ENCODE measurements at regions not wholly inside any gene's neighbourhood (a gene's known extent, or its start where the extent isn't known, plus 50 kb on each side); places are given as distances from the start of the nearest gene placed in this dataset.

- TF ChIP-seq, protein P1, sequence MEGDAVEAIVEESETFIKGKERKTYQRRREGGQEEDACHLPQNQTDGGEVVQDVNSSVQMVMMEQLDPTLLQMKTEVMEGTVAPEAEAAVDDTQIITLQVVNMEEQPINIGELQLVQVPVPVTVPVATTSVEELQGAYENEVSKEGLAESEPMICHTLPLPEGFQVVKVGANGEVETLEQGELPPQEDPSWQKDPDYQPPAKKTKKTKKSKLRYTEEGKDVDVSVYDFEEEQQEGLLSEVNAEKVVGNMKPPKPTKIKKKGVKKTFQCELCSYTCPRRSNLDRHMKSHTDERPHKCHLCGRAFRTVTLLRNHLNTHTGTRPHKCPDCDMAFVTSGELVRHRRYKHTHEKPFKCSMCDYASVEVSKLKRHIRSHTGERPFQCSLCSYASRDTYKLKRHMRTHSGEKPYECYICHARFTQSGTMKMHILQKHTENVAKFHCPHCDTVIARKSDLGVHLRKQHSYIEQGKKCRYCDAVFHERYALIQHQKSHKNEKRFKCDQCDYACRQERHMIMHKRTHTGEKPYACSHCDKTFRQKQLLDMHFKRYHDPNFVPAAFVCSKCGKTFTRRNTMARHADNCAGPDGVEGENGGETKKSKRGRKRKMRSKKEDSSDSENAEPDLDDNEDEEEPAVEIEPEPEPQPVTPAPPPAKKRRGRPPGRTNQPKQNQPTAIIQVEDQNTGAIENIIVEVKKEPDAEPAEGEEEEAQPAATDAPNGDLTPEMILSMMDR (conservative IDR thresholded peaks at IDR 0.05) = no peak
- no peaks in the 10 kb centered on the region for H3K27me3 Mint-ChIP-seq
- no peaks in the 10 kb centered on the region for H3K36me3 Mint-ChIP-seq
- no peaks in the 10 kb centered on the region for H3K4me1 Mint-ChIP-seq (ENCODE audit: unreplicated experiment)
- H3K9me3 Mint-ChIP-seq = peaks cover 7% of the 10 kb centered on the region
- DNase-seq (ENCODE audit: extremely low spot score, unreplicated experiment) = no peak
- no peak overlapping the region for H3K27ac Mint-ChIP-seq
- no peak overlapping the region for H3K4me3 Mint-ChIP-seq
Measured at GRCh38 chr2:200026332-200027230, 71.2 kb downstream of the MAIP1 start.

DNA sequence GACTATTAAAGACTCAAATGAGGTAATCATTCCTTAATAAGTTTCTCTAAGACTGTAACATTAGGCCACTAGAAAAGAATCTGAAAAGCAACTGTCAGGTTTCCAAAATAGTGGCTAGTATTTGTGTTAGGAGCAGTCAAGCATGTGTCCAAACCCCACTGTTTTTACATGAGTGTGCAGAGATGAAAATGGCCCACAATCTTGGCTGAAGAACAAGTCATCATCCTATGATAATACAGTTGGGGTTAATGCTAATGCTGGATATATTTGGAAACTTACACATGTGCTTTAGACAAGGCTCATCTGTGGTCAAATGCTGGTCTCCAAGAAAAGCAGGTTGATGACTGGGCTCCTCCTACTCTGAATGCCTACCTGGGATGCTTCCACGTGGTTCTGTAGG lies 73.6 kb downstream of the MAIP1 start:
- no peak for DNase-seq (ENCODE audit: extremely low spot score, unreplicated experiment)
- no peaks in the 10 kb centered on the region for H3K4me1 Mint-ChIP-seq (ENCODE audit: unreplicated experiment)
- H3K27ac Mint-ChIP-seq = no peak overlapping the region
- TF ChIP-seq, protein P1 (conservative IDR thresholded peaks at IDR 0.05) = no peak
- H3K36me3 Mint-ChIP-seq = no peaks in the 10 kb centered on the region
- H3K27me3 Mint-ChIP-seq = no peaks in the 10 kb centered on the region
- peaks cover 7% of the 10 kb centered on the region for H3K9me3 Mint-ChIP-seq
- no peak overlapping the region for H3K4me3 Mint-ChIP-seq

GRCh38 chr2:200032895-200033294 lies 77.5 kb downstream of the MAIP1 start:
- TF ChIP-seq, protein P1 (conservative IDR thresholded peaks at IDR 0.05) = no peak

GRCh38 chr2:200033929-200034328 lies 78.5 kb downstream of the MAIP1 start:
- Mint-ChIP-seq H3K27me3 (no peaks in the 10 kb centered on the region), H3K27ac (no peak overlapping the region), H3K36me3 (no peaks in the 10 kb centered on the region), H3K4me1 (ENCODE audit: unreplicated experiment) (no peaks in the 10 kb centered on the region), H3K4me3 (no peak overlapping the region), H3K9me3 (no peaks in the 10 kb centered on the region)
- DNase-seq (ENCODE audit: extremely low spot score, unreplicated experiment) = no peak
- TF ChIP-seq, protein P1 (conservative IDR thresholded peaks at IDR 0.05) = no peak

More at GRCh38 chr2:200032895-200033294, 77.5 kb downstream of the MAIP1 start:
- no peaks in the 10 kb centered on the region for H3K36me3 Mint-ChIP-seq
- no peak for DNase-seq (ENCODE audit: extremely low spot score, unreplicated experiment)
- H3K9me3 Mint-ChIP-seq = no peaks in the 10 kb centered on the region
- no peaks in the 10 kb centered on the region for H3K4me1 Mint-ChIP-seq (ENCODE audit: unreplicated experiment)
- H3K4me3 Mint-ChIP-seq = no peak overlapping the region
- no peak overlapping the region for H3K27ac Mint-ChIP-seq
- no peaks in the 10 kb centered on the region for H3K27me3 Mint-ChIP-seq

- Mint-ChIP-seq H3K4me3 (no peak overlapping the region), H3K27ac (no peak overlapping the region), H3K9me3 (no peaks in the 10 kb centered on the region), H3K36me3 (no peaks in the 10 kb centered on the region), H3K27me3 (no peaks in the 10 kb centered on the region), H3K4me1 (ENCODE audit: unreplicated experiment) (peaks cover 8% of the 10 kb centered on the region)
- TF ChIP-seq, protein P1 (conservative IDR thresholded peaks at IDR 0.05) = no peak
- DNase-seq (ENCODE audit: extremely low spot score, unreplicated experiment) = no peak
Measured at GRCh38 chr2:200034816-200035215, 79.4 kb downstream of the MAIP1 start.
